ENCODE measurements at regions not wholly inside any gene's neighbourhood (a gene's known extent, or its start where the extent isn't known, plus 50 kb on each side); places are given as distances from the start of the nearest gene placed in this dataset.

- no TSS peak for BruUV-seq (replicated peaks)
- H3K9ac ChIP-seq (ENCODE audit: insufficient read depth in 1 of 2, low read depth in 2 of 2, low read length in 2 of 2) = no peak overlapping the region
- ChIA-PET POLR2A (no interaction called here), CTCF (ENCODE audit: low intra/inter-chr PET ratio) (no interaction called here)
- DNase-seq (ENCODE audit: extremely low read depth in 1 of 4, low spot score in 3 of 4) (no peak), FAIRE-seq (no peak), ATAC-seq (no peak)
- H3K4me1 ChIP-seq (replicated peaks in 1 of 2; ENCODE audit: control insufficient read depth in 2 of 2, insufficient read depth in 2 of 2, low read length in 2 of 2) = no peaks in the 10 kb centered on the region
- no peak overlapping the region for H2AFZ ChIP-seq (ENCODE audit: low read depth, low read length)
- in situ Hi-C loops (cut with MboI) (no loop called here), intact Hi-C loops (cut with micrococcal nuclease) (no loop called here)
- H3K9me3 ChIP-seq (replicated peaks; ENCODE audit: control insufficient read depth, insufficient read depth, low read depth, low read length) = no peaks in the 10 kb centered on the region
- no peak overlapping the region for H3K27ac ChIP-seq (ENCODE audit: extremely low read depth, low read depth, low read length)
- no peaks in the 10 kb centered on the region for H3K27me3 ChIP-seq (ENCODE audit: control insufficient read depth in 2 of 2, insufficient read depth in 2 of 2, low read length in 2 of 2)
- H3K9me1 ChIP-seq (ENCODE audit: control insufficient read depth, insufficient read depth, low read length) = no peaks in the 10 kb centered on the region
- no peaks in the 10 kb centered on the region for H3K36me3 ChIP-seq (ENCODE audit: control insufficient read depth, insufficient read depth, low read length)
- H3K4me3 ChIP-seq = no peak overlapping the region
- WGBS (ENCODE audit: insufficient coverage, low coverage, missing lambda C conversion rate) = 3% methylated on average over 6 of the region's 7 CpGs
- no peak overlapping the region for H3K4me2 ChIP-seq (ENCODE audit: insufficient read depth, low read length)
- no peaks in the 10 kb centered on the region for H4K20me1 ChIP-seq (replicated peaks; ENCODE audit: control insufficient read depth, insufficient read depth, low read length)
- no peaks in the 10 kb centered on the region for H3K79me2 ChIP-seq (ENCODE audit: control insufficient read depth, insufficient read depth, low read length)
- TF ChIP-seq ZNF232 (CRISPR knock-in tag; IDR thresholded peaks at IDR 0.05) (no peak), CBFB (CRISPR knock-in tag; IDR thresholded peaks at IDR 0.05) (no peak), SLC30A9 (CRISPR knock-in tag; IDR thresholded peaks at IDR 0.05) (no peak), ZNF830 (CRISPR knock-in tag; IDR thresholded peaks at IDR 0.05) (no peak), ZNF133 (CRISPR knock-in tag; IDR thresholded peaks at IDR 0.05) (no peak), FOXM1 (IDR thresholded peaks at IDR 0.05; ENCODE audit: low read depth) (no peak), FOXM1 (CRISPR knock-in tag; IDR thresholded peaks at IDR 0.05; ENCODE audit: low read depth) (no peak), SPI1 (IDR thresholded peaks at IDR 0.05; ENCODE audit: borderline replicate concordance, low read depth, low read length) (no peak), AFF4 (CRISPR knock-in tag; IDR thresholded peaks at IDR 0.05) (no peak), ZNF253 (CRISPR knock-in tag; conservative IDR thresholded peaks at IDR 0.05) (no peak)
Measured at GRCh38 chr3:70806556-70806955, 494.1 kb upstream of the MDFIC2 start.
